GM12878 (cell line): ENCODE measurements at regions not wholly inside any gene's neighbourhood (a gene's known extent, or its start where the extent isn't known, plus 50 kb on each side); places are given as distances from the start of the nearest gene placed in this dataset.

ENCODE experiments used
- ATAC-seq: fragments of 200-7000 bp; cut with Tn5 transposase; 3 replicates; pipeline ENCODE4 v1.9.1; 2020; ENCODE audit warnings: mild to moderate bottlenecking, moderate library complexity
- BruUV-seq: library from RNA; stranded (reverse); fragments of 400-500 nt; replicated peaks from 2 replicates; lab custom pipeline; 2021; lab: Mats Ljungman, UMichigan
- CTCF ChIA-PET: fragments of 300-600 bp; sonication (Branson Sonifier 250); formaldehyde crosslinking; extraction: SDS; loops from one replicate; lab custom pipeline; 2021; ENCODE audit warnings: inconsistent platforms; lab: Yijun Ruan, JAX
- POLR2A ChIA-PET: fragments of 350-600 bp; formaldehyde crosslinking; extraction: SDS; loops from one replicate; lab custom pipeline; 2021; ENCODE audit warnings: inconsistent platforms; lab: Charles Lee
- RAD21 ChIA-PET: fragments of 300-600 bp; sonication (Branson Sonifier 250); formaldehyde crosslinking; loops from one replicate; lab custom pipeline; 2023; ENCODE audit warnings: antibody characterized with exemption; ENCODE audit not compliant: unreplicated experiment; lab: Charles Lee
- SMC1A ChIA-PET: fragments of 300-600 bp; sonication (Branson Sonifier 250); formaldehyde crosslinking; loops from one replicate; lab custom pipeline; 2023; ENCODE audit not compliant: unreplicated experiment, uncharacterized antibody; lab: Charles Lee
- DNase-seq: peaks from one replicate; pipeline ENCODE4 v3.0.0-alpha.2; 2011; ENCODE audit warnings: low read depth, low spot score
- FAIRE-seq: peaks from 3 replicates; lab custom pipeline; 2011; peaks lifted over from hg19 to GRCh38; lab: Jason Lieb, UNC
- H2AFZ ChIP-seq: 2 replicates; pipeline ENCODE4 v1.6.0; 2011; ENCODE audit warnings: low read depth, low read length, control low read depth; ENCODE audit not compliant: control insufficient read depth
- H3K27ac ChIP-seq: 2 replicates; pipeline ENCODE4 v1.5.1; 2011; ENCODE audit warnings: control low read depth; ENCODE audit not compliant: control insufficient read depth, insufficient read depth
- H3K27me3 ChIP-seq, 2 experiments: replicated peaks in 1 of 2; 2 replicates each; pipeline versions ENCODE4 v1.6.0 to v1.6.1; 2011; ENCODE audit warnings: low read length in 1 of 2; ENCODE audit not compliant: control insufficient read depth in 2 of 2, insufficient read depth in 2 of 2
- H3K36me3 ChIP-seq, 2 experiments: 2 replicates each; pipeline ENCODE4 v1.5.1; 2011; ENCODE audit warnings: low read length in 1 of 2; ENCODE audit not compliant: control insufficient read depth in 2 of 2, insufficient read depth in 2 of 2
- H3K4me1 ChIP-seq: 2 replicates; pipeline ENCODE4 v1.6.1; 2011; ENCODE audit warnings: mild to moderate bottlenecking, low read length, moderate library complexity, mixed read lengths; ENCODE audit not compliant: control insufficient read depth, insufficient read depth
- H3K4me2 ChIP-seq: 2 replicates; pipeline ENCODE4 v1.6.0; 2011; ENCODE audit warnings: control low read depth; ENCODE audit not compliant: control insufficient read depth, insufficient read depth
- H3K4me3 ChIP-seq: fragments of 200-600 bp; sonication (generic); 2 replicates; pipeline ENCODE4 v1.5.1; 2016
- H3K79me2 ChIP-seq: 2 replicates; pipeline ENCODE4 v1.6.0; 2011; ENCODE audit warnings: low read length; ENCODE audit not compliant: control insufficient read depth, insufficient read depth
- H3K9ac ChIP-seq: 2 replicates; pipeline ENCODE4 v1.8.0; 2011; ENCODE audit warnings: low read length, control low read depth, mixed read lengths; ENCODE audit not compliant: control insufficient read depth, insufficient read depth
- H3K9me3 ChIP-seq: replicated peaks from 3 replicates; pipeline ENCODE4 v1.5.1; 2011; ENCODE audit warnings: mild to moderate bottlenecking, low read length; ENCODE audit not compliant: control insufficient read depth, insufficient read depth
- H4K20me1 ChIP-seq: 2 replicates; pipeline ENCODE4 v1.6.0; 2011; ENCODE audit not compliant: control insufficient read depth, insufficient read depth
- BCLAF1 ChIP-seq: fragments of 450-650 bp; IDR thresholded peaks from 2 replicates; pipeline ENCODE4 v1.6.1; 2017; ENCODE audit warnings: antibody characterized with exemption, mild to moderate bottlenecking, moderate library complexity
- BHLHE40 ChIP-seq, 2 experiments: fragments of 450-650 bp in 1 of 2; IDR thresholded peaks; 2 replicates each; pipeline ENCODE4 v1.6.1; 2011 to 2017; ENCODE audit warnings: low read depth in 2 of 2, borderline replicate concordance in 1 of 2, improper control_type of control experiment in 1 of 2, low read length in 1 of 2, mild to moderate bottlenecking in 1 of 2
- MAX ChIP-seq: IDR thresholded peaks from 2 replicates; pipeline ENCODE4 v1.6.1; 2012; ENCODE audit warnings: low read depth, low read length, improper control_type of control experiment
- RAD51 ChIP-seq: fragments of 450-650 bp; IDR thresholded peaks from 2 replicates; pipeline ENCODE4 v1.6.1; 2016; ENCODE audit warnings: moderate library complexity, mild to moderate bottlenecking, inconsistent platforms
- ZBTB4 ChIP-seq: fragments of 450-650 bp; formaldehyde crosslinking; IDR thresholded peaks from 2 replicates; pipeline ENCODE4 v1.4.0; 2022; ENCODE audit warnings: mild to moderate bottlenecking, moderate library complexity
- WGBS: methylation state at CpG from one replicate; pipeline ENCODE4 v1.1.6; 2016; ENCODE audit warnings: low lambda C conversion rate; ENCODE audit not compliant: insufficient replicate concordance, insufficient coverage; ENCODE audit errors: missing lambda C conversion rate; 5-methylcytosine and 5-hydroxymethylcytosine counted together
- in situ Hi-C: fragments of 300-500 bp; cut with MboI; formaldehyde crosslinking; loops from 9 replicates; pipeline ENCODE4 v1.14.3; 2018; ENCODE audit warnings: mixed read lengths
- intact Hi-C: fragments of 100-400 bp; cut with micrococcal nuclease; formaldehyde crosslinking; loops from one replicate; pipeline ENCODE4 v1.14.2; 2022; ENCODE audit not compliant: unreplicated experiment

- H3K4me1 ChIP-seq = peaks cover 14% of the 10 kb centered on the region
- in situ Hi-C loops = no loop called here
- H3K4me2 ChIP-seq = peak overlapping the region; percentile 73
- no TSS peak for BruUV-seq
- H3K9ac ChIP-seq = no peak overlapping the region
- FAIRE-seq = no peak
- ChIA-PET CTCF (interaction anchor here (1.4 kb wide), 1 partner anchor 45 kb away, joined by 5 read pairs; no protein-coding TSS in a partner anchor), POLR2A (interaction anchor here (2.7 kb wide), 1 partner anchor 9 kb away, joined by 16 read pairs; no protein-coding TSS in a partner anchor), RAD21 (interaction anchor here (2.4 kb wide), 1 partner anchor 39 kb away, joined by 12 read pairs; no protein-coding TSS in a partner anchor), SMC1A (interaction anchor here (1.1 to 1.7 kb wide), 3 partner anchors 45 to 100 kb away, joined by 3 to 6 read pairs (median 4); no protein-coding TSS in a partner anchor)
- ATAC-seq = no peak; the same call in 2 of the 3 replicates
- no peak overlapping the region; the same call in 1 of the 2 replicates for H3K27ac ChIP-seq
- H3K79me2 ChIP-seq = no peaks in the 10 kb centered on the region
- TF ChIP-seq BCLAF1 = no peak
- peak; percentile 46; the same call in 1 of the 2 replicates for TF ChIP-seq RAD51
- no peak for TF ChIP-seq MAX
- peak in 1 of 2 experiments; percentile 50; a peak in 2 of 4 replicates for TF ChIP-seq BHLHE40 (IDR thresholded peaks at IDR 0.05; ENCODE audit: borderline replicate concordance in 1 of 2, low read depth in 2 of 2, low read length in 1 of 2)
- no peak for TF ChIP-seq ZBTB4 (CRISPR knock-in tag)
- intact Hi-C loops = no loop called here
- WGBS = 14% methylated on average over 6 of the region's 6 CpGs
- no peaks in the 10 kb centered on the region for H4K20me1 ChIP-seq
- H3K36me3 ChIP-seq = no peaks in the 10 kb centered on the region
- no peak for DNase-seq
- H3K4me3 ChIP-seq = no peak overlapping the region
- no peaks in the 10 kb centered on the region for H3K9me3 ChIP-seq
- H3K27me3 ChIP-seq = no peaks in the 10 kb centered on the region; a peak in 1 of 4 replicates
- peak overlapping the region; percentile 67 for H2AFZ ChIP-seq
Measured at GRCh38 chr17:27984816-27985215, 57.7 kb upstream of the NLK start.
